GM18498 (cell line): ENCODE measurements at regions not wholly inside any gene's neighbourhood (a gene's known extent, or its start where the extent isn't known, plus 50 kb on each side); places are given as distances from the start of the nearest gene placed in this dataset.

Source experiments
- ATAC-seq: cut with Tn5 transposase; IDR thresholded peaks from one replicate; pipeline ENCODE4 v1.9.1; 2021; ENCODE audit warnings: mild to moderate bottlenecking, moderate library complexity; ENCODE audit not compliant: unreplicated experiment

DNA sequence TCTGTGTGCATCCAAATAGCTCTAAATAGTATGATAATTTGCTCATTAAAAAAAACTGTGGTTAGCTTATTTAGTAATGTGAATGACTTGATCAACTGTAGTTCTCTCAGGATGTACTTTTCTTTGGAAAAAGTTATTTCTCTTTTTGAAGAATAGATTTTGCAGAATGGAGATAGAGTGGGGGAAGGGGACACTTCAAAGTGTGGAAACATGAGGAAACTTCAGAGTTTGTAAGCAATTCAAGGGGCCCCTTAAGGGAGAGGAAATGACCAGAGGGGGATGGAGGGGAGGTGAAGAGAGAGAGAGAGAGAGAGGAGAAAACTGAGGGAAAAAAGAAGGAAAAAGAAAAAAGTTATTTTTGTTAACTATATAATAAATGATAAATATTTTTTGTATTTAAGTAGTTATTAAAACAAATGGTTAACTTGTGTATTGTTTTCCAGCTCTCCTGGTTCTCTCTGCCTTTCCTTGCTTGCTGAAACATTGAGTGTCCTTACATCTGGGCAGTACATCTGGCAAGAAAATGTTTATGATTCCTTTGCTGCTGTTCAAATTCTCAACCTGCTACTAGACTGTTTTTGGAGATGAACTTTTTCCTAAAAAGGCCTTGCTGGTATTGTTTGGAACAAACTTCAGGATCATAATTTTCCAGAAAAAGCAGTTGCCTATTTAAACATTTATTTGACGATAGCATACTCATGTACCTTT is 497.5 kb upstream of the CITED2 start:
- ATAC-seq, result no peak

- ATAC-seq, result no peak
Observed at GRCh38 chr6:139871165-139871710, 496.8 kb upstream of the CITED2 start.

- ATAC-seq, result no peak
Observed at GRCh38 chr6:139868576-139868975, 494.1 kb upstream of the CITED2 start.

GRCh38 chr6:139863964-139864363 is 489.5 kb upstream of the CITED2 start:
- ATAC-seq, result peak; percentile 60

- ATAC-seq, result no peak
Observed at GRCh38 chr6:139863346-139863745, 488.9 kb upstream of the CITED2 start.

GRCh38 chr6:139862311-139862710 is 487.9 kb upstream of the CITED2 start:
- ATAC-seq, result no peak

DNA sequence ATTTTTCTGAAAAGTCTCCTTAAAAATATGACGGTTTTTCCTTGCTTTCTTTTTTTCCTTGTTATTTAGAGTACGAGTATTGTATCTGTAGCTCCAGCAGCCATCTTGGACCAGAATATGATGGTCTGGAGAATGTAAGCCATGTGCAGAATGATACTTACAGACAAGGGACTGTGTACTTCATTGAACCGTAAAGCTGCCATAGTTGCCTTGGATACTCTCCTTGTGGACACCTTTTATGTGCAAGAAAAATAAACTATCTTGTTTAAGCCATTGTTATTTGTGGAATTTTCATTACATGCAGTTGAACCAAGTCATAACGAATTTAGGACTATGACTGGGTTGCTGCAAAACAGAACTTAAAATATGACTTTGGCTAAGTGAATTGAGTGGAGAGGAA is 485.8 kb upstream of the CITED2 start:
- no peak for ATAC-seq

DNA sequence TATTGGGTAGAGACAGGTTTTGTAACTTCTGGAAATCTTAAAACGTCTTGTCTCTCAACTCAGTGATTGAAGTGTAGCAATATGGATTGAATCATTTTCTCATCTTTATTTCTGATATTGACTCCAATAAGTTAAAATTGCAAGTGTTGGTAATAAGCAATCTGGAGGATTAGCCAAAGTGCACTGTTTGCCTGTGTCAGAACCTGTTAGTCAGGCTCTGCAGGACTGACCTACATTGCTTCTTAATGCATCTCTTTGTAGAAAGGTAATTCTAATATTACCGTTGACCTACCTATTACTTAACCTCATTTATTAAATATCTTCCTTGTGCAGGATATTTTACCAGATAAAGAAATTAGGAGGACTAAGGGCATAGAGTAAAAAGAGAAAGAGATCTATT is 484.0 kb upstream of the CITED2 start:
- no peak for ATAC-seq

DNA sequence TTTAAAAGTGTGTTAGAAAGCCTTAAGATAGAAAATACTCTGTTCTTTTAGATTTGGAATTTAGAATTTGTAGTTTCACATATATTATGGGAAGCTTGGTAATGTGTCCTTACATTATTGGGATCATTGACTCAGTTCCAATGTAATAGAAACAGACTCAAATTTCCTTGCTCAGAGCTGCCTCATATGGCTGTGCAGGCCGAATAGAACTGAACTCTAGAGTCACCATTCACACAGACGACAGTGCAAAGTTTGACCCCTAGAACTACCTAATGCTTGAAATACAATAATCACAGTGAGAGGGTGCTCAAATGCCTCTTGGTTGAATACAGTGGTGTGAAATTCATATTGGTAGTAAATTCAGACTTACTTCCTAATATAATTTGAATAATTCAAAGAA is 482.7 kb upstream of the CITED2 start:
- ATAC-seq, result no peak

- ATAC-seq, result no peak
Observed at GRCh38 chr6:139856562-139856961, 482.1 kb upstream of the CITED2 start.

- ATAC-seq, result no peak
Observed at GRCh38 chr6:139855671-139856311, 481.3 kb upstream of the CITED2 start.

GRCh38 chr6:139853302-139853992 is 479.0 kb upstream of the CITED2 start:
- ATAC-seq, result no peak

GRCh38 chr6:139852488-139853140 is 478.2 kb upstream of the CITED2 start:
- ATAC-seq, result no peak

- ATAC-seq, result no peak
Observed at GRCh38 chr6:139852067-139852466, 477.6 kb upstream of the CITED2 start.

DNA sequence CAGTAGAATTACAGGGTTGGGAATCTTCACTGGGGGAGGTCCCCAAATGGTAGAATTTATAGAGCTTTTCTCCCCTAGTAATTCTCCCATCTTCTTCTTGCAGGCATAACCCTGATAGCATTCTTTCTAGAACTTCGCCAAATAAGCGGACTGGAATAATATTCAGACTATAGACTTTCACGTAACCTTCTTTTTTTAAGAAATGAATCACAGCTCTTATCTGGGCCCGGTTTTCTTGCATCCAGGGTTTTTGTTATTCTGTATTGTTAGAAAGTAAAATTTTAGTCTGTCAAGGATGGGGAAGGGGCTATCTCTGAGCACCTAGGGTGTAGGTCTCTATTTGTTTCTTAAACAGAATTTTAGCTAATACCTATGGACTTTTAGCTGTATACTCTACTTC is 476.8 kb upstream of the CITED2 start:
- no peak for ATAC-seq

DNA sequence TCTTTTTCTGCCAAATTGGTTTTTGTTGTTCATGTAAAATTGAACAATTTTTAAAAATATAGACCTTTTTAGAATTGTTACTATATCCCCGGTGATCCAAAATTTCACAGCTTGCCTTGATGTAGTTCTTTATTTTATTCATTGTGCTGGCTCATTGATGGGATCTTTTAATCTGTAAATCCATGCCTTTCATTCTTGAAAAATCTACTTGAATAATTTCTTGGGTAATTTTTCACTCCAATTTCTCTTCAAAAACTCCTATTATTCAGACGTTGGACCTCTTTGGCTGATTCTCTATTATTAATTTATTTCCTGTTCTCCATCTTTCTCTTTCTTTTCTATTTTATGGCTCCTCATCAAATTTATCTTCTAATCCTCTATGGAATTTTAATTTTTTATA is 476.1 kb upstream of the CITED2 start:
- ATAC-seq, result no peak

DNA sequence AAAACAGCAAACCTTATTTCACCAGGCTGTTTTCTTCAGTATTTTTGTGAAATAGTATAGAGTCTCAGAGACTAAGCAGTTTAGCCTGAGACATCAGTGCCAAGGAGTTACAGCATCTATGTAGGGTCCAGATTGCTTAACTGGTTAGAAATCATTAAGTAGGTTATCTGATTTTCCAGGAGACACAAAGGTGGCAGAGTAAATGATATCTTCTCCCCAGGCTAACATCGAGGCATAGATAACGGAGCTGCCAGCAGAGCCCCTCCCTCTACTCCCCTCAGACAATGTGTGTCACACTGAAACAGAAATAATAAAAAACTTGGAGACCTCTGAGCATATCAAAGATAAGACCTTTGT is 473.0 kb upstream of the CITED2 start:
- no peak for ATAC-seq

DNA sequence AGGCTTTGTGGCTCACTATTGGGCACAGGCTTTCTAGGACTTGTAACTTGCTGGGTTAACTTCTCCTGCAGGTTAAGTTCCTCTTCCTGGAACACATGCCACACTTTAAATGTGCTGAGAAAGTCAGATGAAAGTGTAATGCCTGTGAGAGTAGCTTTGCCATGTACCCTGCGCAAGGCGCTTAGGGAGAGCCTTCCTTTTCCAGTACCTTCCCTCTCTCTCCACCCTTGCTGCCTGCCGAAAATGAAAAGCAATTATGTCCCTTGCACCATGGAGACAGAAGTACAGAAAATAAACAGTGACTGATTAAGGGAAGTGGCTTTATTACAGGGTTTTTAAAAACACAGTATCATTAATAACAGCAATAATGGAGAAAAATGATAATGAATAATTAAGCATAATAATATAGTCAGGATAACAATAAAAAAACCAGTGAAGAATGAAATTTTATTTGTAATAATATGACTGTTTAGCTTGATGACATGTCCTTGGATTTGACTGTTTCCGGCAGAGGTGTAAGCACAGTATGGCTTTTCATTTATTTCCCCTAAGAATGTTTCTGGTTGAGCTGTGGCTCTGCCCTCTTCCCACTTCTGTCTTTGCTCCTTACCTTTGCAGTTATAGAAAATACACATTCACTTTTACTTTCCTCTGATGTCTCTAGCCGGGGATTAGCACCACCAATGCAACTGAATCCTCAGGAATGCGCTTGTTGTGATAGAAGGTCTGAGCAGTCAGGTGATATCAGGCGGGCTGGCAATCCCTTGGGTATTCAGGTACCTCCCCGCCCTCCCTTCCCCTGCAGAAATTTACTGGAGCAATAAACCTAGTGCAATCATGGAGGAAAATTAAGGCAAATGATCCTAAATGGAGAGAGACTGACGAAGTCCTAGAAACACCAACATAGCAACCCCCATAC is 472.3 kb upstream of the CITED2 start:
- peak; percentile 37 for ATAC-seq

DNA sequence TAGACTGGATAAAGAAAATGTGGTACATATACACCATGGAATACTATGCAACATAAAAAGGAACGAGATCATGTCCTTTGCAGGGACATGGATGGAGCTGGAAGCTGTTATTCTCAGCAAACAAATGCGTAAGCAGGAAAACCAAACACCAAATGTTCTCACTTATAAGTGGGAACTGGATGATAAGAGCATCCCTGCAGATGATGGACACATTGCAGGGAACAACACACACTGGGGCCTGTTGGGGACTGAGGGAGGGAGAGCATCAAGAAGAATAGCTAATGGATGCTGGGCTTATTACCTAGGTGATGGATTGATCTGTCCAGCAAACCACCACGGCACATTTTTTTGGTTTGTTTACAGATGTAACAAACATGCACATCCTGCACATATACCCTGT is 470.5 kb upstream of the CITED2 start:
- ATAC-seq, result no peak

DNA sequence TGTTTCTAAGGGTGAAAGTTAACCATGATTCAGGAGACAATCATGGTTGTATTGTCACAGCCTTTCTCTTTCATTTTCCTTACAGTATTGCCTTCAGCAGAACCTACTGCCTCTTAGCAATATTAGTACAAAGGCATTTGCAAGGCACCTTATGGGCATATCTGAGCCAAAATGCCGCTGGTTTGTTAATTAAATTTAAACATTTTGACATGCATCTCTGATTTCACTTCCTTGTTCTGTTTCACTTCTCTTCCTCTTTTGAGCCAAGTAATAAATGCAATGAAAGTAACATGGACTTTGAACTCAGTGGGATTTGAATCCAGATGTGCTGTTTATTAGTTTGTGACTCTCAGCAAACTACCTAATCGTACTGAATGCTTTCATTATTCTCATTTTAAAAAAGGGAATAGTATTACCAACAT is 467.4 kb upstream of the CITED2 start:
- ATAC-seq, result peak; percentile 92
